Cerebellar cortex (tissue), 1 donor: ENCODE measurements at regions not wholly inside any gene's neighbourhood (a gene's known extent, or its start where the extent isn't known, plus 50 kb on each side); places are given as distances from the start of the nearest gene placed in this dataset.

Experiments used
- DNase-seq: peaks from one replicate; pipeline ENCODE4 v3.0.0-alpha.2; 2015; ENCODE audit warnings: low spot score

GRCh38 chr15:66932634-66933024, 132.8 kb upstream of the SMAD3 start:
- DNase-seq, result no peak

GRCh38 chr15:66933932-66934867, 131.2 kb upstream of the SMAD3 start:
- DNase-seq, result no peak

GRCh38 chr15:66934868-66935520, 130.4 kb upstream of the SMAD3 start:
- no peak for DNase-seq

- DNase-seq, result no peak
Observed at GRCh38 chr15:66935688-66936087, 129.7 kb upstream of the SMAD3 start.

GRCh38 chr15:66936109-66936860, 129.1 kb upstream of the SMAD3 start:
- DNase-seq, result no peak

GRCh38 chr15:66936861-66937582, 128.4 kb upstream of the SMAD3 start:
- no peak for DNase-seq

- DNase-seq, result no peak
Observed at GRCh38 chr15:66937588-66937987, 127.8 kb upstream of the SMAD3 start.

GRCh38 chr15:66938114-66938830, 127.1 kb upstream of the SMAD3 start:
- DNase-seq, result no peak

- no peak for DNase-seq
Observed at GRCh38 chr15:66939016-66939415, 126.4 kb upstream of the SMAD3 start.

- DNase-seq, result no peak
Observed at GRCh38 chr15:66939451-66940023, 125.9 kb upstream of the SMAD3 start.

- DNase-seq, result no peak
Observed at GRCh38 chr15:66940368-66940767, 125.0 kb upstream of the SMAD3 start.

GRCh38 chr15:66941108-66941711, 124.2 kb upstream of the SMAD3 start:
- DNase-seq, result no peak

GRCh38 chr15:66941791-66942190, 123.6 kb upstream of the SMAD3 start:
- DNase-seq, result no peak

- DNase-seq, result no peak
Observed at GRCh38 chr15:66942649-66943390, 122.6 kb upstream of the SMAD3 start.

- peak; percentile 74 for DNase-seq
Observed at GRCh38 chr15:66943456-66944095, 121.8 kb upstream of the SMAD3 start.

GRCh38 chr15:66944121-66944520, 121.3 kb upstream of the SMAD3 start:
- DNase-seq, result no peak

GRCh38 chr15:66945286-66945685, 120.1 kb upstream of the SMAD3 start:
- DNase-seq, result no peak

GRCh38 chr15:66945842-66946241, 119.6 kb upstream of the SMAD3 start:
- no peak for DNase-seq

GRCh38 chr15:66946578-66947164, 118.7 kb upstream of the SMAD3 start:
- DNase-seq, result peak; percentile 71
